ENCODE measurements at regions not wholly inside any gene's neighbourhood (a gene's known extent, or its start where the extent isn't known, plus 50 kb on each side); places are given as distances from the start of the nearest gene placed in this dataset.

DNA sequence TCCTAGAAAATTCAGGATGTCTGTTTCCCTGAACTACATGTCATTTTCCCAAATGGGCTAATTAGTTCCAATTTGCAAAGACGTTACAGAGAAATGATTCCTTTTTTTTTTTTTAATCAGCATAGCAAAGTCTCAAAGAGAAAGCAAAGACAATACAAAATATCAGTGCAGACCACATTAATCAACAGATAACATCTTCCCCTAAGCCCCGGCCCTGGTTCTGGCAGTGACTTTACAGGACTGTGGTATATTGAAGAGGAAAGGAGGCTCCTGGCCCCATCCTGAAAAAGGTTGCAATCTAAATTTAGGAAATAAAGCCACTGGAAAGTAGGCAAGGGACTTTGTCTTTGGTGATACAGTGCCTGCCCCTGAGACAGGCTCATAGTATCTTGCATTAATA, 836.5 kb downstream of the NTRK3 start:
- DNase-seq (ENCODE audit: low spot score in 2 of 2) = no peak
- H3K4me1 ChIP-seq = no peaks in the 10 kb centered on the region
- no peak overlapping the region for H3K27ac ChIP-seq
- no peaks in the 10 kb centered on the region for H3K36me3 ChIP-seq
- H3K4me3 ChIP-seq = no peak overlapping the region
- H3K27me3 ChIP-seq = no peaks in the 10 kb centered on the region
- intact Hi-C loops (cut with DNase I; ENCODE audit: low total_unique reads) = no loop called here
- TF ChIP-seq, protein P1, sequence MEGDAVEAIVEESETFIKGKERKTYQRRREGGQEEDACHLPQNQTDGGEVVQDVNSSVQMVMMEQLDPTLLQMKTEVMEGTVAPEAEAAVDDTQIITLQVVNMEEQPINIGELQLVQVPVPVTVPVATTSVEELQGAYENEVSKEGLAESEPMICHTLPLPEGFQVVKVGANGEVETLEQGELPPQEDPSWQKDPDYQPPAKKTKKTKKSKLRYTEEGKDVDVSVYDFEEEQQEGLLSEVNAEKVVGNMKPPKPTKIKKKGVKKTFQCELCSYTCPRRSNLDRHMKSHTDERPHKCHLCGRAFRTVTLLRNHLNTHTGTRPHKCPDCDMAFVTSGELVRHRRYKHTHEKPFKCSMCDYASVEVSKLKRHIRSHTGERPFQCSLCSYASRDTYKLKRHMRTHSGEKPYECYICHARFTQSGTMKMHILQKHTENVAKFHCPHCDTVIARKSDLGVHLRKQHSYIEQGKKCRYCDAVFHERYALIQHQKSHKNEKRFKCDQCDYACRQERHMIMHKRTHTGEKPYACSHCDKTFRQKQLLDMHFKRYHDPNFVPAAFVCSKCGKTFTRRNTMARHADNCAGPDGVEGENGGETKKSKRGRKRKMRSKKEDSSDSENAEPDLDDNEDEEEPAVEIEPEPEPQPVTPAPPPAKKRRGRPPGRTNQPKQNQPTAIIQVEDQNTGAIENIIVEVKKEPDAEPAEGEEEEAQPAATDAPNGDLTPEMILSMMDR (IDR thresholded peaks at IDR 0.05) = no peak
- TF ChIP-seq POLR2AphosphoS5 (IDR thresholded peaks at IDR 0.05) (no peak), POLR2A (IDR thresholded peaks at IDR 0.05) (no peak)
- no peaks in the 10 kb centered on the region for H3K9me3 ChIP-seq

DNA sequence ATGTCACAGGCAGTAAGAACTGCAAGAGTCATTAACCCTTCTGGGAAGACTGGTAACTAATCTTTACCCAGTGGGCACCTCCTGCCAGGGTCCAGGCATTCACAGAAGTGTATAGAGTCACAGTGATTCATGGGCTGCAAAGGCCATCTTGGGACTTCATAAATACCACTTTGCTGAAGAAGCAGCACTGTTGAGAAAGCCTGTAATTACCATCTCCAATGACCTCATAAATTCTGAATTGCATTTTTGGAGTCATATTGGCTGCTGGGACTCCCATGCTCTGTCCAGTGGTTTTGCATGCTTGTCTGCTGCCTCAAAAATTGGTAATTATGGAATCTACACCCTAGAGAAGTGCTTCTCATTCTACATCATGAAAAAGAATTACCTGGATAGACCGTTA, 837.2 kb downstream of the NTRK3 start:
- intact Hi-C loops (cut with DNase I; ENCODE audit: low total_unique reads) = no loop called here
- DNase-seq (ENCODE audit: low spot score in 2 of 2) = no peak
- TF ChIP-seq POLR2A (IDR thresholded peaks at IDR 0.05) (no peak), POLR2AphosphoS5 (IDR thresholded peaks at IDR 0.05) (no peak)
- TF ChIP-seq, protein P1 (IDR thresholded peaks at IDR 0.05) = no peak

DNA sequence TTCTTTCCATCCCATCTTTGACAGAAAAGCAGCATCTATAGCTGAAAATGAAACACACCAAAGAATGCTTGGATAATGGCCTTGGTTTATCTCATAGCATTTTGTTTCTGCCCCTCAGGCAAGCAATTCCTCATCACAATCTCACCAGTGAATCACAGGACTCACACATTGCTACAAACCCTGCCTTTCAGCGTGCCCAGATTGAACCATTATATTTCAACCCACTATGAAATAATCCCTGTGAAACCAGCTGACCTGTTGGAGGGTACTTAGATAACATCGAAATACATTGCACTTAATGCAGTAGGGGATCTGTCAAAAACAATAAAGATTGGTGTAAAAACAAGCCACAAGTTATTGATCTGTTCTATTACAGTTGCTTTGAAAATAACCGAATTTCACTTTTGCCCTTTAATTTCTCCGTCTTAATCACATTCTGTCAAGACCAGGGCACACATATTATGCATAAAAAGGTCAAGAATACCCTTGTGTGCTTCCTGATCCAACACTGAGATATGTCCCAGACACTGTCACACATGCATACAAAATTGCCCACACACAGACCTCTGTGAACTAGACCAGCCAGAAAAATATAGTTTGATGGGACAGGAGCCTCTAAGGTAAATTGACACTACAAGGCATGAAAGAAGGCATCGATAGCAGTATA, 839.8 kb downstream of the NTRK3 start:
- no peaks in the 10 kb centered on the region for H3K36me3 ChIP-seq
- no peak overlapping the region for H3K4me3 ChIP-seq
- H3K4me1 ChIP-seq = no peaks in the 10 kb centered on the region
- TF ChIP-seq, protein P1 (IDR thresholded peaks at IDR 0.05) = no peak
- no peak for TF ChIP-seq POLR2A (IDR thresholded peaks at IDR 0.05)
- TF ChIP-seq POLR2AphosphoS5 (IDR thresholded peaks at IDR 0.05) = no peak
- H3K9me3 ChIP-seq = no peaks in the 10 kb centered on the region
- no peaks in the 10 kb centered on the region for H3K27me3 ChIP-seq
- intact Hi-C loops (cut with DNase I; ENCODE audit: low total_unique reads) = no loop called here
- DNase-seq (ENCODE audit: low spot score in 2 of 2) = no peak
- no peak overlapping the region for H3K27ac ChIP-seq

More for the DNA sequence above, 837.2 kb downstream of the NTRK3 start:
- Histone ChIP-seq H3K9me3 (no peaks in the 10 kb centered on the region), H3K27me3 (no peaks in the 10 kb centered on the region), H3K27ac (no peak overlapping the region), H3K36me3 (no peaks in the 10 kb centered on the region), H3K4me1 (no peaks in the 10 kb centered on the region), H3K4me3 (no peak overlapping the region)

DNA sequence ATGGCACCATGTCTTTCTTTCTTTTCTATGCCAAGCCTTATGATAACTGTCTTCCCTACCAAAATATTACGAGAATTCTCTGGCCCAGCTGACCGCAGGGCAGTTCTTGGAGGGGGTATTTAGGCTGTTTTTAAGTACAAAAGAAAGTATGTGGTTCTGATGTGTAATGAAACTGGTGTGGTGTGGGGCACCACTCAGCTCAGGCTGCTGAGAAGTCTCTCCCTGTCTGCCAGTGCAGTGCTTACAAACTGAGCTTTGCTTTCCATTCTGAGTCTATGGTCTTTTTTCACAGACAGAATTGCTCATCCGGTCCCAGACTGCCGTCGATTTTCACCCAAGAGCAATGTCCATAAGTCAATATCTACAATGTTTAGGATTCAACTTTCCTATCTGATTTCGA, 847.6 kb downstream of the NTRK3 start:
- no peaks in the 10 kb centered on the region for H3K4me1 ChIP-seq
- TF ChIP-seq POLR2AphosphoS5 (IDR thresholded peaks at IDR 0.05) (no peak), POLR2A (IDR thresholded peaks at IDR 0.05) (no peak)
- TF ChIP-seq, protein P1 (IDR thresholded peaks at IDR 0.05) = no peak
- H3K27ac ChIP-seq = no peak overlapping the region
- intact Hi-C loops (cut with DNase I; ENCODE audit: low total_unique reads) = no loop called here
- H3K4me3 ChIP-seq = no peak overlapping the region
- DNase-seq (ENCODE audit: low spot score in 2 of 2) = no peak
- H3K9me3 ChIP-seq = no peaks in the 10 kb centered on the region
- H3K27me3 ChIP-seq = no peaks in the 10 kb centered on the region
- no peaks in the 10 kb centered on the region for H3K36me3 ChIP-seq

DNA sequence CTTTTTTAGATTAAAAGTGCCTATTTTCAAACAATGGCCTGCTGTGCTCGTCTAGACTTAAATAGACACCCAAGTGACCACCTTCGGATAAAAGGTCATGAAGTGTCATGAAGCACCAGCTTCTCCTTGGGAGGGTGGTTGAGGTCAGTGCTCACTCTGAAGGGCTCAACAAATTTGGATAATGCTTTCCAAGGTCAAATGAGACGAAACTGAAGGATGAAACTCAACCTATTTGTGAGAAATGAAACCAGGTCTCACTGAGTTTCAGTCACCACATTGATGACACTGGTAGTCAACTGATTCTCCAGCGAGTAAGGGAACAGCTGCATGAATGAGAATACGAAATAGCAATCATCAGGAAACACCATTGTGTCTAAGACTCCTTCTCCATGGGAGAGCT, 852.6 kb downstream of the NTRK3 start:
- no peak overlapping the region for H3K4me3 ChIP-seq
- no peak for DNase-seq (ENCODE audit: low spot score in 2 of 2)
- intact Hi-C loops (cut with DNase I; ENCODE audit: low total_unique reads) = loop anchor here (5.0 kb wide), 1 partner anchor 747 kb away; no protein-coding TSS in a partner anchor
- H3K27me3 ChIP-seq = no peaks in the 10 kb centered on the region
- H3K9me3 ChIP-seq = no peaks in the 10 kb centered on the region
- no peak for TF ChIP-seq POLR2A (IDR thresholded peaks at IDR 0.05)
- TF ChIP-seq, protein P1 (IDR thresholded peaks at IDR 0.05) = no peak
- TF ChIP-seq POLR2AphosphoS5 (IDR thresholded peaks at IDR 0.05) = no peak
- no peaks in the 10 kb centered on the region for H3K4me1 ChIP-seq
- no peak overlapping the region for H3K27ac ChIP-seq
- H3K36me3 ChIP-seq = no peaks in the 10 kb centered on the region

Measured in breast epithelium (tissue), 4 donors.